ENCODE measurements at regions not wholly inside any gene's neighbourhood (a gene's known extent, or its start where the extent isn't known, plus 50 kb on each side); places are given as distances from the start of the nearest gene placed in this dataset.

DNA sequence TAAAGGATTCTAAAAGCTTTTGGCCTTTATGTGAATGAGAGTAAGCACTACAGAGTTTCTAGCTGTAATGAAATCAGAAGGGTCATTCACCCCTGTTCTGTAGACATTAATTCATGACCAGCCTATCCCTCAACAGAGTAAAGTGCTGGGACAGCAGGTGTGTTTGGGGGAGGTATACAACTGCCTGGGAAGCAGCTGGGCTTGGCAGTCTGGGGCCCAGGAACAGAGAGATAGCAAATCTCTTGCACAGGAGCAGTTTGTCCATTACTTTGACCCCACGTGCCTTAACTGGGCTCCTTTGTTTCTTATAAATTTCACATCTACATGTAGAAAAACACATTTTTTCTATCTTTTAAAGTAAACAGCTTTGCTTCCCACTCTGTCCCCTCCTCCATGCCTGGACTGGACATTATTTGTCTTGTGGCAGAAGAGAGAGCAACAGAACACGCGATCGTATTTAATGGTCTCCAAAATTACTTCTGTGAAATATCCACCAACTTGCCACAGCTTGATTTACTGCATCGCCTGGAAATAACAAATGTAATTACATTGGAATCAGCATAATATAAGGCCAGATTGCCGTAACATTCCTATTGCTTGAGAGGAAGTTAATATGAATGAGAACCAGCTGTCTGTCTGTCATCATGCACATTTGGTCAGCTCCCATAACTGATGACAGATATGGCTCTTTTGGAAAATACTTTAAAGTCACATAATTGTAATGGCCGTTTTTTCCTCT is 263.8 kb downstream of the RBM43 start:
- no peak overlapping the region for H3K4me3 ChIP-seq (ENCODE audit: low read length)

DNA sequence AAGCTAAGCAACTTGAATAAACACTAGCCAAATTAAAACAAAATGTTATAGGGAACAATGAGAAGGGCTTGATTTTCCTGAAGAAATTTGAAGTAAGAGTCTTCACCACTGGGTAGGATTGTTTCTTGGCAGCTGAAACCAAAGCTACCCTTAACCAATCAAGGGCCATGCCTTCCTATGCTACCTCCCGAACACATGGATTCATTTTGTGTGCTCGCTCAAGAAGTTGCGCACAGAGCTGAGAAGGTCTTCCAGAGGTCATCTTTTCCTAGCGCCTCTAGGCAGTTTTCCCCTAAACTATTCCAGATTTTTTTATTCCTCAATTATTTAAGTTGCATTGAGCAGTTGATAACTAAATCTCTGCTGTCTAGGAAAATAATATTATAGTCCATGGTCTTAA is 264.6 kb downstream of the RBM43 start:
- Histone ChIP-seq H3K9me3 (ENCODE audit: insufficient read depth, low read depth, low read length) (no peaks in the 10 kb centered on the region), H3K27ac (ENCODE audit: low read depth, low read length) (no peak overlapping the region), H3K4me3 (ENCODE audit: low read length) (no peak overlapping the region), H3K36me3 (ENCODE audit: insufficient read depth, low read length) (no peaks in the 10 kb centered on the region), H3K4me1 (ENCODE audit: insufficient read depth, low read length) (no peaks in the 10 kb centered on the region), H3K27me3 (ENCODE audit: insufficient read depth, low read length) (no peaks in the 10 kb centered on the region), H3K9ac (ENCODE audit: low read depth, low read length) (no peak overlapping the region)
- WGBS = 96% methylated on average over 4 of the region's 4 CpGs

More for the DNA sequence above, 263.8 kb downstream of the RBM43 start:
- Histone ChIP-seq H3K9me3 (ENCODE audit: insufficient read depth, low read depth, low read length) (no peaks in the 10 kb centered on the region), H3K9ac (ENCODE audit: low read depth, low read length) (no peak overlapping the region), H3K27ac (ENCODE audit: low read depth, low read length) (no peak overlapping the region), H3K36me3 (ENCODE audit: insufficient read depth, low read length) (no peaks in the 10 kb centered on the region), H3K27me3 (ENCODE audit: insufficient read depth, low read length) (no peaks in the 10 kb centered on the region), H3K4me1 (ENCODE audit: insufficient read depth, low read length) (no peaks in the 10 kb centered on the region)
- 91% methylated on average over 7 of the region's 7 CpGs for WGBS

DNA sequence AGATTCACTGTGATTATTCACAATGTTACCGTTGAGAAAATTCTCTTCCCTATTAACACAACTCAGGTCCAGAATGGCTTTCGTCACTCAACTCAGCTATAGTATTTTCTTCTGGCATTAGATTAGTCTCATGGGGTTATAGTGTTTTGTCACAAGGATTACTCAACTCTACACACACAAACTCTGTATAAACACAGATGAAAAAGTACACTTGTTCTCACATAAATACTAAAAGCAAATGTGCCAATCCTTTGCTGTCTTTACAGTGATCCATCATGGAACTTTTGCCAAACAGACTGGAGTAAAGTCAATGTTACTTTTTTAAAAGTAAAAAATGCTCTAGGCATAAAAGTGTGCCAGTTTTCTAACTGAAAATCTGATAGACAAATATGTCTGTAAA is 267.6 kb downstream of the RBM43 start:
- no peak overlapping the region for H3K9ac ChIP-seq (ENCODE audit: low read depth, low read length)
- no peaks in the 10 kb centered on the region for H3K4me1 ChIP-seq (ENCODE audit: insufficient read depth, low read length)
- H3K27me3 ChIP-seq (ENCODE audit: insufficient read depth, low read length) = no peaks in the 10 kb centered on the region
- WGBS = 94% methylated on average over 2 of the region's 2 CpGs
- peaks cover 16% of the 10 kb centered on the region for H3K9me3 ChIP-seq (ENCODE audit: insufficient read depth, low read depth, low read length)
- H3K27ac ChIP-seq (ENCODE audit: low read depth, low read length) = no peak overlapping the region
- no peak overlapping the region for H3K4me3 ChIP-seq (ENCODE audit: low read length)
- no peaks in the 10 kb centered on the region for H3K36me3 ChIP-seq (ENCODE audit: insufficient read depth, low read length)

DNA sequence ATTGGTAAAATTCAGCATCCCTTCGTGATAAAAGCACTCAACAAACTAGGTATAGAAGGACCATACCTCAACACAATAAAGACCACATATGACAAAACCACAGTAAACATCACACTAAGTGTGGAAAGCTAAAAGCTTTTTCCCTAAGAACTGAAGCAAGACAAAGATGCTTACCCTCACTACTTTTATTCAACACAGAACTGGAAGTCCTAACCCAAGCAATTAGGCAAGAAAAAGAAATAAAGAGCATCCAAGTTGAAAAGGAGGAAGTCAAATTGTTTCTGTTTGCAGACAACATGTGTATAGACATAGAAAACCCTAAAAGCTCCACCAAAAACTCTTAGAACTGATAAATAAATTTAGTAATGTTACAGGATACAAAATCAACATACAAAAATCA is 271.7 kb downstream of the RBM43 start:
- Histone ChIP-seq H3K27ac (ENCODE audit: low read depth, low read length) (no peak overlapping the region), H3K27me3 (ENCODE audit: insufficient read depth, low read length) (no peaks in the 10 kb centered on the region), H3K4me3 (ENCODE audit: low read length) (no peak overlapping the region), H3K36me3 (ENCODE audit: insufficient read depth, low read length) (no peaks in the 10 kb centered on the region), H3K9me3 (ENCODE audit: insufficient read depth, low read depth, low read length) (peaks cover 16% of the 10 kb centered on the region), H3K4me1 (ENCODE audit: insufficient read depth, low read length) (no peaks in the 10 kb centered on the region), H3K9ac (ENCODE audit: low read depth, low read length) (no peak overlapping the region)
- WGBS = 93% methylated on average over 1 of the region's 1 CpG

DNA sequence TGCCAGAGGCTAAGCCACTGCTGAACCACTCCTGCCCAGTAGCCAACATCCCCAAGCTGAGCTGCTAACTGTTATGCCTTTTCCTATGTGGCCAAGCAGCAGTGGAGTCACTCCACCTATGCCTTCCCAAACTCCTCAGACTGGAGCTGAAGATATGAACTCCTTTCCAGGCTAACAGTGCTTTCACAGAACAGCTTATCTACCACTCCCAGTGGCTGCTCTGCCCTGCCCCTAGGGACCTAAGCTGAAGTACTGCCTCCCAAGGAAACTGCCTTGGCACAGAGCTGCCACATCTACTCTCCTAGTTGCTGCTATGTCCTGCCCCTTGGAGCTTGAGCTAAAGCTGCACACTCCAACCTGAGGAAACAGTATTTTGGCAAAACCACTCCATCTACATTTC is 275.9 kb downstream of the RBM43 start:
- H3K36me3 ChIP-seq (ENCODE audit: insufficient read depth, low read length) = no peaks in the 10 kb centered on the region
- H3K4me1 ChIP-seq (ENCODE audit: insufficient read depth, low read length) = peaks cover 21% of the 10 kb centered on the region
- H3K27ac ChIP-seq (ENCODE audit: low read depth, low read length) = no peak overlapping the region
- H3K9ac ChIP-seq (ENCODE audit: low read depth, low read length) = no peak overlapping the region
- H3K9me3 ChIP-seq (ENCODE audit: insufficient read depth, low read depth, low read length) = peaks cover 15% of the 10 kb centered on the region
- no peaks in the 10 kb centered on the region for H3K27me3 ChIP-seq (ENCODE audit: insufficient read depth, low read length)
- H3K4me3 ChIP-seq (ENCODE audit: low read length) = no peak overlapping the region

DNA sequence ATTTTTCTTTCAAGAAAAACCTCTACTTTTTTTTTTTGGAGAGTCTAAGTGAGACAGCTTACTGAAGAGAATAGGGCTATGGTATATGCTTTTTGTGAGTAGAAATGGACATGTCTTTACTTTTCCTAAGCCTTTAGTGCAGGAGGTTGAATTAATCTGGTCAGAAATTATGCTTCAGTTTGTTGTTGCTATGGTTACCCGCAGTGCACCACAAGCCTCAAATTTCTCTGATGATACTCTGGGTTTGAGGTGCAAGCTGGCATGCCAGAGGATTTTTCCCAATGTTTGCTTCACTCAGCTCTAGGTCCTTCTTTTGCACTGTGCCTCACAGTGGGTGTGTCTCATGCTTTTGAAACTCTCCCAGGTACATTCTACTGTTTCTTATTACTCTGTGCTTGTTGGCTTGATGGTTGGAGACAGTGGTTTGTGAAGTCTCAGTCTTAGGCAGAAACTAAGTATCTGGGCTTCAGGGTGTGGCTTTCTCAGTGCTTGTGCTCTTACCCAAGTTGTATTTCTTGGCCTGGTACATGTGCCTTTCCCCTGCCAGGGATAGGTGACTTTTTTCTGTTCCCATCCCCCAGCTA is 278.3 kb downstream of the RBM43 start:
- H3K36me3 ChIP-seq (ENCODE audit: insufficient read depth, low read length) = no peaks in the 10 kb centered on the region
- H3K9ac ChIP-seq (ENCODE audit: low read depth, low read length) = no peak overlapping the region
- WGBS = 85% methylated on average over 1 of the region's 1 CpG
- H3K4me3 ChIP-seq (ENCODE audit: low read length) = no peak overlapping the region
- peaks cover 23% of the 10 kb centered on the region for H3K4me1 ChIP-seq (ENCODE audit: insufficient read depth, low read length)
- no peaks in the 10 kb centered on the region for H3K27me3 ChIP-seq (ENCODE audit: insufficient read depth, low read length)
- no peaks in the 10 kb centered on the region for H3K9me3 ChIP-seq (ENCODE audit: insufficient read depth, low read depth, low read length)
- H3K27ac ChIP-seq (ENCODE audit: low read depth, low read length) = no peak overlapping the region

DNA sequence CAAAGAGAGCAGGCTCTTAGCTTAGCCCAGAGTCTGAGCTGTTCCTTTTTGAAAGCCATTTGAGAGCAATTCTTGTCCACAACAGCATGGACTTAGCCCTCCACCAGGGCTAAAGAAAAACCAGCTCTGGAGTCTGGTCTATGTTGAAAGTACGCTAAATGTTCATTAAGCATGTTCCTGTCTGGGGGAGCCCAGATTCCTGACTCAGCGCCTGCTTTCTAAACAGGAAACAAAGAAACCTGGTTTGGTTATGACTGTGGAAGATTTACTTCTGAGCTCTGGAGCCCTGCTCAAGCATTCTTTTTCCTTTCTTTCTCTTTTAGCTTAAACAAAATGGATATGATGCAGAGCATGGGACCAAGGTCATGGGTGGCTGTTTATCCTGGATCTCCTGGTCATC is 279.8 kb downstream of the RBM43 start:
- no peaks in the 10 kb centered on the region for H3K27me3 ChIP-seq (ENCODE audit: insufficient read depth, low read length)
- H3K27ac ChIP-seq (ENCODE audit: low read depth, low read length) = no peak overlapping the region
- no peaks in the 10 kb centered on the region for H3K36me3 ChIP-seq (ENCODE audit: insufficient read depth, low read length)
- H3K9me3 ChIP-seq (ENCODE audit: insufficient read depth, low read depth, low read length) = no peaks in the 10 kb centered on the region; the same call in 1 of the 2 replicates
- H3K4me3 ChIP-seq (ENCODE audit: low read length) = no peak overlapping the region
- 83% methylated on average over 2 of the region's 2 CpGs for WGBS
- no peak overlapping the region for H3K9ac ChIP-seq (ENCODE audit: low read depth, low read length)
- peaks cover 29% of the 10 kb centered on the region for H3K4me1 ChIP-seq (ENCODE audit: insufficient read depth, low read length)

DNA sequence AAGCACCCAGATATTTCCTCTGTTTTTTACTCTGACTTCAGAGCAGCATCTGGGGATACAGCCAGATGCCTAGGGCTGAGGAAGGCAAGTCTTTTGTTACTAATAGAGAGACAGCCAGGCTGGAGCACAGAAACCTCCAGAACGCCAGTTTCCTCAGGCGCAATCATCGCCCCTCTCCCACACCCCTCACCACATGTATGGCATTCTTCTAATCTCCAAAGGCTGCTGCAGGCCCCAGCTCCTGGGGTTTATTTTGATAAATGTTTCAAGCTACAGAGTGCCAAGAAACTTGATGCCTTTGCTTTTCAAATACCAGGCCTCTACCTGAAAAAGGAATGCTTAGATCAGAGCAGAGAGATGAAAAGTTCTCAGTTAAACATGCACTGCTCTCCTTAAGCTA is 283.6 kb downstream of the RBM43 start:
- H3K36me3 ChIP-seq (ENCODE audit: insufficient read depth, low read length) = no peaks in the 10 kb centered on the region
- no peak overlapping the region for H3K4me3 ChIP-seq (ENCODE audit: low read length)
- peaks cover 21% of the 10 kb centered on the region for H3K4me1 ChIP-seq (ENCODE audit: insufficient read depth, low read length)
- H3K9ac ChIP-seq (ENCODE audit: low read depth, low read length) = no peak overlapping the region
- H3K27me3 ChIP-seq (ENCODE audit: insufficient read depth, low read length) = no peaks in the 10 kb centered on the region
- H3K9me3 ChIP-seq (ENCODE audit: insufficient read depth, low read depth, low read length) = no peaks in the 10 kb centered on the region; the same call in 1 of the 2 replicates
- 76% methylated on average over 3 of the region's 3 CpGs for WGBS
- no peak overlapping the region for H3K27ac ChIP-seq (ENCODE audit: low read depth, low read length)

DNA sequence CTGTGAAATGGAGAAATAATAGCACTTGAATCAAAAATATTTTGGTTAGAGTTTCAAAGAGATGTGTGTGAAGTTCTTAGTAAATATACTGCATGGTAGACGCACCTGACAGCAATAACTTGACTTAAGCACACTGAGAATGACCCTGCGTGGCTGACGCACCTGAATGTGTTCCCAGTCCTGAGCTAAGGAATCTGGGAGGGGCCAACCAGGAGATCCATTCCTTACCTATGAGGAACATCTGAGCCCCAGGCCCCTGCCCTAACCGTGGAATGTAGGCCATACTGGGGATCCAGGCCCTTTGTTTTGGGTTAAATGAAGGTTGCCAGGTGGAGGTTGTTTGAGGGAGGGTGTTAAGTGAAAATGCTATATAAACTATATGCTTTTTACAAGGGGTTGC is 284.4 kb downstream of the RBM43 start:
- 93% methylated on average over 4 of the region's 4 CpGs for WGBS
- Histone ChIP-seq H3K9me3 (ENCODE audit: insufficient read depth, low read depth, low read length) (no peaks in the 10 kb centered on the region; the same call in 1 of the 2 replicates), H3K4me1 (ENCODE audit: insufficient read depth, low read length) (peaks cover 14% of the 10 kb centered on the region), H3K9ac (ENCODE audit: low read depth, low read length) (no peak overlapping the region), H3K27me3 (ENCODE audit: insufficient read depth, low read length) (no peaks in the 10 kb centered on the region), H3K27ac (ENCODE audit: low read depth, low read length) (no peak overlapping the region), H3K4me3 (ENCODE audit: low read length) (no peak overlapping the region), H3K36me3 (ENCODE audit: insufficient read depth, low read length) (no peaks in the 10 kb centered on the region)

DNA sequence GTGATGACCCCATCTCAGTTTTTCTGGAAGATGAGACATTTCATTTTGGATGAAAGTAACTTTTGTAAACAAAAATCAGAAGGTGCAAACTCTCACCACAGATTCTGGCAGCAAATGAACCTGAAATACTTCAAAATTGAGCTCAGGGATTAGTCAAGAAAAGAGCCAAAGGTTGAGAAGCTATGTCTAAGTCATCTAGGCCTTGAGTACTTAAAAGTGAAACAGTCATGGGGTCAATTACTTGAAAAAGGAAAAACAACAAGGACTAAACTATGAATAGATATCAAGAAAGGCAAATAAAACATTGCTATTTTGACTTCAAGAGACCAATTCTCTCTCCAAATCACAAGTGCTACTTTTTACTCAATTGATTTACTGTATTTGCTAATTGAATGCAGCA is 285.1 kb downstream of the RBM43 start:
- H3K9me3 ChIP-seq (ENCODE audit: insufficient read depth, low read depth, low read length) = no peaks in the 10 kb centered on the region; the same call in 1 of the 2 replicates
- no peak overlapping the region for H3K9ac ChIP-seq (ENCODE audit: low read depth, low read length)
- no peak overlapping the region for H3K4me3 ChIP-seq (ENCODE audit: low read length)
- H3K27ac ChIP-seq (ENCODE audit: low read depth, low read length) = no peak overlapping the region
- peaks cover 10% of the 10 kb centered on the region for H3K4me1 ChIP-seq (ENCODE audit: insufficient read depth, low read length)
- H3K27me3 ChIP-seq (ENCODE audit: insufficient read depth, low read length) = no peaks in the 10 kb centered on the region
- no peaks in the 10 kb centered on the region for H3K36me3 ChIP-seq (ENCODE audit: insufficient read depth, low read length)

DNA sequence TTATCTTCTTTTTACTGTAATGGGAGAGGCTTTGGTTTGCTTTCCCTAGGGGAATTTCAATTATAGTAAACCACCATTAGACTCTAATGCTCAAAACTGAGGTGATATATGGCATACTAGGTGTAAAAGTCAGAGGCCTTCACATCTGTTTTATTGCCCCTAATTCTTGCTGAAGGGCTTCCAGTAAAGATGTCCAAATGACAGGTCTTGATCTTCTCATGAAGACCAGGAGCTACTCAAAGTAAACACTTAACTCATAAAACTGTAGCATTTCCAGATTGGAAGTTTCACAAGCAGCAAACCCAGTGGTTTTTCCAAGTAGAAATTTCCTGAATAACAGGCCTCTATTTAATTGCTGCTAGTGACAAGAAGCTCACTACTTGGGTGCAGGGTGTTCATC is 286.8 kb downstream of the RBM43 start:
- H3K27ac ChIP-seq (ENCODE audit: low read depth, low read length) = no peak overlapping the region
- no peak overlapping the region for H3K9ac ChIP-seq (ENCODE audit: low read depth, low read length)
- H3K27me3 ChIP-seq (ENCODE audit: insufficient read depth, low read length) = no peaks in the 10 kb centered on the region
- H3K4me1 ChIP-seq (ENCODE audit: insufficient read depth, low read length) = peaks cover 8% of the 10 kb centered on the region
- no peaks in the 10 kb centered on the region; the same call in 1 of the 2 replicates for H3K9me3 ChIP-seq (ENCODE audit: insufficient read depth, low read depth, low read length)
- no peak overlapping the region for H3K4me3 ChIP-seq (ENCODE audit: low read length)
- no peaks in the 10 kb centered on the region for H3K36me3 ChIP-seq (ENCODE audit: insufficient read depth, low read length)

Measured in HUES64 (cell line).